SK-N-SH (cell line): ENCODE measurements at regions not wholly inside any gene's neighbourhood (a gene's known extent, or its start where the extent isn't known, plus 50 kb on each side); places are given as distances from the start of the nearest gene placed in this dataset.

Experiments used
- CTCF ChIA-PET: fragments of 300-600, 350-600 bp; formaldehyde crosslinking; extraction: SDS; loops from one replicate; lab custom pipeline; 2021; lab: Yijun Ruan, JAX
- POLR2A ChIA-PET: fragments of 350-600 bp; sonication (Branson Sonifier 250); formaldehyde crosslinking; extraction: SDS; loops from one replicate; lab custom pipeline; 2020; ENCODE audit warnings: antibody characterized with exemption, inconsistent platforms; lab: Yijun Ruan, JAX
- DNase-seq: peaks from one replicate; pipeline ENCODE4 v3.0.0; 2012
- H2AFZ ChIP-seq: fragments of 200-600 bp; sonication (generic); 2 replicates; pipeline ENCODE4 v1.8.1; 2016; ENCODE audit warnings: antibody characterized with exemption, mild to moderate bottlenecking, low read depth
- H3F3A ChIP-seq: fragments of 200-600 bp; sonication (generic); replicated peaks from 2 replicates; pipeline ENCODE3; 2016; ENCODE audit warnings: antibody characterized with exemption, mild to moderate bottlenecking; ENCODE audit not compliant: insufficient read depth
- H3K27ac ChIP-seq, 2 experiments: fragments of 200-500 bp in 1 of 2; fragments of 200-600 bp in 1 of 2; sonication (Bioruptor generic) in 1 of 2; sonication (generic), shearing (Covaris generic) in 1 of 2; 2 replicates each; pipeline versions ENCODE4 v1.5.1 to v1.6.1; 2014 to 2016; ENCODE audit warnings: low read depth in 2 of 2, inconsistent platforms in 1 of 2, low read length in 1 of 2, mild to moderate bottlenecking in 1 of 2, mixed read lengths in 1 of 2
- H3K27me3 ChIP-seq: fragments of 200-600 bp; sonication (generic), shearing (Covaris generic); 2 replicates; pipeline ENCODE4 v1.6.1; 2016; ENCODE audit warnings: mixed run types; ENCODE audit not compliant: insufficient read depth
- H3K36me3 ChIP-seq, 2 experiments: fragments of 200-500 bp in 1 of 2; fragments of 200-600 bp in 1 of 2; sonication (Bioruptor generic) in 1 of 2; sonication (generic) in 1 of 2; replicated peaks in 1 of 2; 2 replicates each; pipeline versions ENCODE3 to v1.5.1; 2014 to 2016; ENCODE audit warnings: low read length in 1 of 2, mild to moderate bottlenecking in 1 of 2; ENCODE audit not compliant: insufficient read depth in 2 of 2, control insufficient read depth in 1 of 2
- H3K4me1 ChIP-seq, 2 experiments: fragments of 200-500 bp in 1 of 2; fragments of 200-600 bp in 1 of 2; sonication (Bioruptor generic) in 1 of 2; sonication (generic), shearing (Covaris generic) in 1 of 2; 2 replicates each; pipeline versions ENCODE4 v1.5.1 to v1.6.1; 2014 to 2016; ENCODE audit warnings: low read depth in 1 of 2, low read length in 1 of 2, mixed run types in 1 of 2; ENCODE audit not compliant: insufficient read depth in 2 of 2, control insufficient read depth in 1 of 2
- H3K4me2 ChIP-seq: fragments of 200-600 bp; sonication (generic), shearing (Covaris generic); 2 replicates; pipeline ENCODE4 v1.6.1; 2017; ENCODE audit warnings: mixed run types
- H3K4me3 ChIP-seq, 2 experiments: fragments of 200-500 bp in 1 of 2; fragments of 200-600 bp in 1 of 2; sonication (Bioruptor generic) in 1 of 2; sonication (generic), shearing (Covaris generic) in 1 of 2; 2 replicates each; pipeline versions ENCODE4 v1.5.1 to v1.8.1; 2014 to 2016; ENCODE audit warnings: low read depth in 2 of 2, inconsistent platforms in 1 of 2, low read length in 1 of 2, mild to moderate bottlenecking in 1 of 2, mixed read lengths in 1 of 2, moderate library complexity in 1 of 2
- H3K79me2 ChIP-seq: fragments of 200-600 bp; sonication (generic); 2 replicates; pipeline ENCODE4 v1.8.1; 2017; ENCODE audit warnings: mild to moderate bottlenecking; ENCODE audit not compliant: insufficient read depth
- H3K9ac ChIP-seq: fragments of 200-600 bp; sonication (generic); 2 replicates; pipeline ENCODE4 v1.6.1; 2017; ENCODE audit warnings: mixed run types
- H3K9me2 ChIP-seq: fragments of 200-600 bp; sonication (generic); 2 replicates; pipeline ENCODE4 v1.6.1; 2017; ENCODE audit warnings: mixed run types
- H3K9me3 ChIP-seq: fragments of 200-600 bp; sonication (generic); 2 replicates; pipeline ENCODE4 v1.6.1; 2017; ENCODE audit warnings: mixed run types, mild to moderate bottlenecking, moderate library complexity
- H4K20me1 ChIP-seq: fragments of 200-600 bp; sonication (generic); 2 replicates; pipeline ENCODE4 v1.6.1; 2017; ENCODE audit warnings: mild to moderate bottlenecking, mixed run types; ENCODE audit not compliant: insufficient read depth
- CHD2 ChIP-seq: fragments of 150-350 bp; IDR thresholded peaks from 2 replicates; pipeline ENCODE4 v1.6.1; 2018; ENCODE audit warnings: low read length; ENCODE audit not compliant: partially characterized antibody
- ELF1 ChIP-seq: IDR thresholded peaks from 2 replicates; pipeline ENCODE4 v1.4.0; 2012
- FOXJ3 ChIP-seq: sonication (generic); formaldehyde crosslinking; IDR thresholded peaks from 2 replicates; pipeline ENCODE4 v1.5.1; 2020; ENCODE audit warnings: mild to moderate bottlenecking, missing genetic modification reagents
- FOXM1 ChIP-seq: IDR thresholded peaks from 2 replicates; pipeline ENCODE4 v1.4.0; 2012; ENCODE audit warnings: low read depth, mild to moderate bottlenecking
- MAX ChIP-seq: IDR thresholded peaks from 2 replicates; pipeline ENCODE4 v1.4.0; 2012; ENCODE audit warnings: low read depth
- MXI1 ChIP-seq: IDR thresholded peaks from 2 replicates; pipeline ENCODE4 v1.6.1; 2012; ENCODE audit warnings: mild to moderate bottlenecking, low read depth, low read length, improper control_type of control experiment
- NFIC ChIP-seq: IDR thresholded peaks from 2 replicates; pipeline ENCODE4 v1.4.0; 2012; ENCODE audit warnings: borderline replicate concordance
- PBX3 ChIP-seq: IDR thresholded peaks from 2 replicates; pipeline ENCODE4; 2012
- REST ChIP-seq: IDR thresholded peaks from 2 replicates; pipeline ENCODE4 v1.6.1; 2012; ENCODE audit warnings: mild to moderate bottlenecking, low read depth, low read length, moderate library complexity
- RFX5 ChIP-seq: IDR thresholded peaks from 2 replicates; pipeline ENCODE4 v1.6.1; 2012; ENCODE audit warnings: mild to moderate bottlenecking, improper control_type of control experiment, low read length
- SIN3A ChIP-seq: IDR thresholded peaks from 2 replicates; pipeline ENCODE4 v1.6.1; 2012; ENCODE audit warnings: low read depth, mild to moderate bottlenecking, low read length, moderate library complexity, borderline replicate concordance
- TAF1 ChIP-seq: IDR thresholded peaks from 2 replicates; pipeline ENCODE4 v1.6.1; 2012; ENCODE audit warnings: low read depth, mild to moderate bottlenecking, low read length, moderate library complexity, borderline replicate concordance
- TCF12 ChIP-seq: IDR thresholded peaks from 2 replicates; pipeline ENCODE4 v1.4.0; 2012
- TEAD4 ChIP-seq: IDR thresholded peaks from 2 replicates; pipeline ENCODE4 v1.4.0; 2012; ENCODE audit warnings: mild to moderate bottlenecking, borderline replicate concordance; ENCODE audit not compliant: insufficient read depth
- USF1 ChIP-seq: IDR thresholded peaks from 2 replicates; pipeline ENCODE4 v1.4.0; 2012; ENCODE audit warnings: low read depth, borderline replicate concordance
- ZBTB33 ChIP-seq: IDR thresholded peaks from 2 replicates; pipeline ENCODE4 v1.4.0; 2012; ENCODE audit warnings: low read depth, borderline replicate concordance

- no peaks in the 10 kb centered on the region; the same call in 1 of the 2 replicates for H3K79me2 ChIP-seq
- CTCF ChIA-PET, result no interaction called here
- TF ChIP-seq TAF1 (no peak), NFIC (no peak), CHD2 (no peak), ELF1 (no peak), USF1 (no peak), FOXM1 (no peak), ZBTB33 (no peak), TEAD4 (no peak), SIN3A (no peak), MAX (no peak), PBX3 (no peak), FOXJ3 (no peak), RFX5 (no peak), MXI1 (no peak), REST (no peak), TCF12 (no peak)
- TF ChIP-seq, all 33 proteins: peak for 0
- Histone ChIP-seq H3K4me2 (no peak overlapping the region), H3K27ac (no peak overlapping the region), H3K9ac (no peak overlapping the region), H3K9me3 (peaks cover 11% of the 10 kb centered on the region), H3K36me3 (no peaks in the 10 kb centered on the region), H3K27me3 (0 out of 2 replicates have a peak, but pooled peaks cover 4% of the 10 kb centered on the region), H2AFZ (no peak overlapping the region), H3K9me2 (no peaks in the 10 kb centered on the region), H4K20me1 (no peaks in the 10 kb centered on the region), H3K4me3 (no peak overlapping the region), H3K4me1 (no peaks in the 10 kb centered on the region), H3F3A (no peaks in the 10 kb centered on the region)
- DNase-seq, result no peak
- POLR2A ChIA-PET, result no interaction called here
Measured at GRCh38 chr15:58324533-58324932, 107.3 kb upstream of the LIPC start.
